Thoracic aorta (tissue), 2 donors: ENCODE measurements at regions not wholly inside any gene's neighbourhood (a gene's known extent, or its start where the extent isn't known, plus 50 kb on each side); places are given as distances from the start of the nearest gene placed in this dataset.

Experiments used
- ATAC-seq: fragments of 150-250 bp; one replicate; pipeline ENCODE4 v1.8.0; 2017; ENCODE audit warnings: low read depth; ENCODE audit not compliant: insufficient number of reproducible peaks, low FRiP score
- DNase-seq: peaks from one replicate; pipeline ENCODE4 v3.0.0-alpha.2; 2020; ENCODE audit warnings: low spot score
- H3K27ac ChIP-seq, 2 donors: fragments of 200-600 bp; sonication (generic); 1 replicate in 1 of 2; 2 replicates in 1 of 2; pipeline ENCODE4 v1.5.1; 2016; ENCODE audit warnings: mild to moderate bottlenecking in 2 of 2, moderate library complexity in 2 of 2
- H3K27me3 ChIP-seq: fragments of 200-600 bp; sonication (generic); replicated peaks from 2 replicates; pipeline ENCODE4 v1.6.0; 2016; ENCODE audit warnings: mild to moderate bottlenecking; ENCODE audit not compliant: insufficient read depth
- H3K36me3 ChIP-seq: fragments of 200-600 bp; sonication (generic); one replicate; pipeline ENCODE4 v1.5.1; 2016
- H3K4me1 ChIP-seq, 2 donors: fragments of 200-600 bp; sonication (generic); 1 replicate in 1 of 2; 2 replicates in 1 of 2; pipeline versions ENCODE4 v1.5.1 to v1.6.0; 2016; ENCODE audit warnings: low read depth in 2 of 2, mild to moderate bottlenecking in 1 of 2; ENCODE audit not compliant: control insufficient read depth in 1 of 2
- H3K4me3 ChIP-seq: fragments of 200-600 bp; sonication (generic); 2 replicates; pipeline ENCODE4 v1.5.1; 2016; ENCODE audit warnings: mild to moderate bottlenecking
- H3K9me3 ChIP-seq: fragments of 200-600 bp; sonication (generic); 2 replicates; pipeline ENCODE4 v1.5.1; 2016
- CTCF ChIP-seq: fragments of 200-600 bp; sonication (generic); IDR thresholded peaks from one replicate; pipeline ENCODE4 v1.5.1; 2019; ENCODE audit warnings: antibody characterized with exemption

GRCh38 chr18:34314847-34315246 is 90.1 kb upstream of the NOL4 start:
- no peak for TF ChIP-seq CTCF
- Histone ChIP-seq H3K9me3 (no peaks in the 10 kb centered on the region), H3K4me1 (no peaks in the 10 kb centered on the region), H3K27me3 (no peaks in the 10 kb centered on the region), H3K27ac (no peak overlapping the region), H3K4me3 (no peak overlapping the region), H3K36me3 (no peaks in the 10 kb centered on the region)
- ATAC-seq: no peak
- DNase-seq: no peak

GRCh38 chr18:34315591-34316352 is 91.1 kb upstream of the NOL4 start:
- Histone ChIP-seq H3K36me3 (no peaks in the 10 kb centered on the region), H3K9me3 (no peaks in the 10 kb centered on the region), H3K27me3 (no peaks in the 10 kb centered on the region), H3K27ac (no peak overlapping the region), H3K4me3 (no peak overlapping the region), H3K4me1 (no peaks in the 10 kb centered on the region)
- no peak for TF ChIP-seq CTCF
- ATAC-seq: no peak
- DNase-seq: no peak

- ATAC-seq: no peak
- Histone ChIP-seq H3K36me3 (no peaks in the 10 kb centered on the region), H3K4me3 (no peak overlapping the region), H3K27me3 (no peaks in the 10 kb centered on the region), H3K9me3 (no peaks in the 10 kb centered on the region), H3K27ac (no peak overlapping the region), H3K4me1 (peaks cover 0 to 6% of the 10 kb centered on the region in 2 donors)
- no peak for TF ChIP-seq CTCF
- DNase-seq: no peak
These were observed 95.6 kb upstream of the NOL4 start for GRCh38 chr18:34320267-34320666.

GRCh38 chr18:34321066-34321465 is 96.4 kb upstream of the NOL4 start:
- no peak for ATAC-seq
- H3K36me3 ChIP-seq: no peaks in the 10 kb centered on the region

More at GRCh38 chr18:34321066-34321465, 96.4 kb upstream of the NOL4 start:
- Histone ChIP-seq H3K4me1 (peaks cover 0 to 6% of the 10 kb centered on the region in 2 donors), H3K27ac (no peak overlapping the region), H3K4me3 (no peak overlapping the region), H3K27me3 (no peaks in the 10 kb centered on the region), H3K9me3 (no peaks in the 10 kb centered on the region)
- no peak for TF ChIP-seq CTCF
- no peak for DNase-seq
